Stomach (tissue), 4 donors: ENCODE measurements at regions not wholly inside any gene's neighbourhood (a gene's known extent, or its start where the extent isn't known, plus 50 kb on each side); places are given as distances from the start of the nearest gene placed in this dataset.

Experiments
- EP300 ChIP-seq: sonication (generic); formaldehyde crosslinking; IDR thresholded peaks from one replicate; pipeline ENCODE4 v1.6.1; 2017; ENCODE audit warnings: antibody characterized with exemption
- POLR2A ChIP-seq, 4 donors: fragments of 450-650 bp; IDR thresholded peaks; one replicate each; pipeline ENCODE4 v1.6.1; 2016; ENCODE audit warnings: antibody characterized with exemption in 4 of 4, control low read depth in 2 of 4, mild to moderate bottlenecking in 1 of 4, moderate library complexity in 1 of 4
- POLR2AphosphoS5 ChIP-seq, 3 donors: sonication (generic); formaldehyde crosslinking; IDR thresholded peaks; one replicate each; pipeline ENCODE4 v1.6.1; 2016; ENCODE audit warnings: antibody characterized with exemption in 3 of 3
- TF ChIP-seq, protein P1 (sequence below), 7 experiments: fragments of 450-650 bp in 4 of 7; fragments of 200-600 bp in 3 of 7; sonication (generic) in 3 of 7; IDR thresholded peaks; one replicate each; pipeline ENCODE4 v1.5.1; 2016 to 2019; ENCODE audit warnings: antibody characterized with exemption in 7 of 7, control low read depth in 2 of 7, mild to moderate bottlenecking in 1 of 7

DNA sequence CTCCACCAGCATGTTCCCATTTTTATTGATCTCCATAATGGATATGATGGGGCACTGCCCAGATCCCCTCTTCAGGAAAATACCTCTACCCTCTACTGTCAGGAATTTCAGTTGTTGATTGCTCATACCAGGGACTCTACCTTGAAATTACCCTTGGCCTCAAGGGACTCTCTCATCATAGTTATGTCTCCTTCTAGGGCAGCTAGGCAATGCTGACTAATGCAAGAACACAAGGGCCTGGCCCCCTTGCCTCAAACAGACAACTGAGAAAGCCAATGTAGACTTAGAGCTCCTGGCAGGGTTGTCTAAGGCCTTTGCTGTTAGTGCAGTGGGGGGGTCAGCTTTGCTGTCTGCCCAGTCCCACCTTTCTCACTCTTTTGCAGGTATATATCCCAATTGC is 493.1 kb downstream of the BTBD3 start:
- TF ChIP-seq, protein P1, sequence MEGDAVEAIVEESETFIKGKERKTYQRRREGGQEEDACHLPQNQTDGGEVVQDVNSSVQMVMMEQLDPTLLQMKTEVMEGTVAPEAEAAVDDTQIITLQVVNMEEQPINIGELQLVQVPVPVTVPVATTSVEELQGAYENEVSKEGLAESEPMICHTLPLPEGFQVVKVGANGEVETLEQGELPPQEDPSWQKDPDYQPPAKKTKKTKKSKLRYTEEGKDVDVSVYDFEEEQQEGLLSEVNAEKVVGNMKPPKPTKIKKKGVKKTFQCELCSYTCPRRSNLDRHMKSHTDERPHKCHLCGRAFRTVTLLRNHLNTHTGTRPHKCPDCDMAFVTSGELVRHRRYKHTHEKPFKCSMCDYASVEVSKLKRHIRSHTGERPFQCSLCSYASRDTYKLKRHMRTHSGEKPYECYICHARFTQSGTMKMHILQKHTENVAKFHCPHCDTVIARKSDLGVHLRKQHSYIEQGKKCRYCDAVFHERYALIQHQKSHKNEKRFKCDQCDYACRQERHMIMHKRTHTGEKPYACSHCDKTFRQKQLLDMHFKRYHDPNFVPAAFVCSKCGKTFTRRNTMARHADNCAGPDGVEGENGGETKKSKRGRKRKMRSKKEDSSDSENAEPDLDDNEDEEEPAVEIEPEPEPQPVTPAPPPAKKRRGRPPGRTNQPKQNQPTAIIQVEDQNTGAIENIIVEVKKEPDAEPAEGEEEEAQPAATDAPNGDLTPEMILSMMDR (IDR thresholded peaks at IDR 0.05) = no peak
- no peak for TF ChIP-seq POLR2A (IDR thresholded peaks at IDR 0.05)
- no peak for TF ChIP-seq POLR2AphosphoS5 (IDR thresholded peaks at IDR 0.05)
- TF ChIP-seq EP300 = no peak
